Left lung (tissue), 4 donors: ENCODE measurements at regions not wholly inside any gene's neighbourhood (a gene's known extent, or its start where the extent isn't known, plus 50 kb on each side); places are given as distances from the start of the nearest gene placed in this dataset.
A peak's percentile ranks its signal among the peaks of the same experiment; 100 is the strongest.
"Not testable (repeated sequence)": the region's sequence is repeated elsewhere in the genome, so short reads cannot be mapped to it uniquely, and the experiment has no call there.

Source experiments
- ATAC-seq: fragments of 200-7000 bp; cut with Tn5 transposase; one replicate; pipeline ENCODE4 v1.9.1; 2020; ENCODE audit warnings: moderate library complexity
- DNase-seq, 4 donors: peaks; one replicate each; pipeline ENCODE4 v3.0.0-alpha.2; 2013 to 2020
- H3K27ac ChIP-seq, 2 donors: fragments of 200-600 bp; sonication (generic) in 1 of 2; one replicate each; pipeline versions ENCODE4 v1.5.0 to v1.8.0; 2020 to 2021
- H3K27me3 ChIP-seq, 2 donors: fragments of 200-600 bp; sonication (generic) in 1 of 2; one replicate each; pipeline versions ENCODE4 v1.5.0 to v1.8.0; 2020 to 2021
- H3K36me3 ChIP-seq, 2 donors: fragments of 200-600 bp; sonication (generic) in 1 of 2; one replicate each; pipeline versions ENCODE4 v1.5.0 to v1.8.0; 2020 to 2021
- H3K4me1 ChIP-seq, 2 donors: fragments of 200-600 bp; one replicate each; pipeline ENCODE4 v1.8.0; 2021
- H3K4me3 ChIP-seq, 2 donors: fragments of 200-600 bp; sonication (generic) in 1 of 2; one replicate each; pipeline versions ENCODE4 v1.5.0 to v1.8.0; 2020 to 2021; ENCODE audit warnings: mild to moderate bottlenecking in 1 of 2
- H3K9me3 ChIP-seq, 2 donors: fragments of 200-600 bp; sonication (generic) in 1 of 2; one replicate each; pipeline versions ENCODE4 v1.5.0 to v1.8.0; 2020 to 2021
- intact Hi-C, 2 donors: fragments of 100-400 bp; cut with DNase I; formaldehyde crosslinking; loops; one replicate each; pipeline versions ENCODE4 v1.11.2 to v1.14.2; 2022
- TF ChIP-seq, protein P1 (sequence below), 2 donors: fragments of 200-600 bp; sonication (generic) in 1 of 2; IDR thresholded peaks; one replicate each; pipeline versions ENCODE4 v1.5.0 to v1.8.0; 2021; ENCODE audit warnings: antibody characterized with exemption in 2 of 2
- donor health status: DM: no; HTN: yes; CAD: no.
- donor health status: DM: no; HTN: no; CAD: no.

DNA sequence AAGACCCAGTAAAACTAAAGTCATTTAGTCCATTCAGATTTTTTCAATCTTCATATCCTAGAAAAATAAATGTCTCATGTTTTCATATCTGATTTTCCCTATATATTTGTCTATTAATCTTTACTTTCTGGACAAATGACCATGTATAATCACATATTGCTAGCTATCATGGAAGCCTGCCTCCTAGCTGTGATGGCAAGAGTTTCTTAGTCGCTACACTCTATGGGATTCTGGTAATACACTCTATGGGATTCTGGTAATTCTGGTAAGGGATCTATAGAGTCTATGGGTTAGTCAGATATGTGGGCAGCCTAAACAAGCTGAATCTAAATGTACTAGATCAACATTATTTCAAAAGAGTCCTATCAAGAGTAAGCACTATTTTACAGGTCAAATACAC lies 198.7 kb upstream of the LHX8 start:
- H3K27ac ChIP-seq: no peak overlapping the region
- no peaks in the 10 kb centered on the region for H3K27me3 ChIP-seq
- TF ChIP-seq, protein P1, sequence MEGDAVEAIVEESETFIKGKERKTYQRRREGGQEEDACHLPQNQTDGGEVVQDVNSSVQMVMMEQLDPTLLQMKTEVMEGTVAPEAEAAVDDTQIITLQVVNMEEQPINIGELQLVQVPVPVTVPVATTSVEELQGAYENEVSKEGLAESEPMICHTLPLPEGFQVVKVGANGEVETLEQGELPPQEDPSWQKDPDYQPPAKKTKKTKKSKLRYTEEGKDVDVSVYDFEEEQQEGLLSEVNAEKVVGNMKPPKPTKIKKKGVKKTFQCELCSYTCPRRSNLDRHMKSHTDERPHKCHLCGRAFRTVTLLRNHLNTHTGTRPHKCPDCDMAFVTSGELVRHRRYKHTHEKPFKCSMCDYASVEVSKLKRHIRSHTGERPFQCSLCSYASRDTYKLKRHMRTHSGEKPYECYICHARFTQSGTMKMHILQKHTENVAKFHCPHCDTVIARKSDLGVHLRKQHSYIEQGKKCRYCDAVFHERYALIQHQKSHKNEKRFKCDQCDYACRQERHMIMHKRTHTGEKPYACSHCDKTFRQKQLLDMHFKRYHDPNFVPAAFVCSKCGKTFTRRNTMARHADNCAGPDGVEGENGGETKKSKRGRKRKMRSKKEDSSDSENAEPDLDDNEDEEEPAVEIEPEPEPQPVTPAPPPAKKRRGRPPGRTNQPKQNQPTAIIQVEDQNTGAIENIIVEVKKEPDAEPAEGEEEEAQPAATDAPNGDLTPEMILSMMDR (IDR thresholded peaks at IDR 0.05): no peak
- no peaks in the 10 kb centered on the region for H3K9me3 ChIP-seq
- H3K36me3 ChIP-seq: no peaks in the 10 kb centered on the region
- no peak overlapping the region for H3K4me3 ChIP-seq
- intact Hi-C loops: no loop called here
- no peak for ATAC-seq
- no peaks in the 10 kb centered on the region for H3K4me1 ChIP-seq
- DNase-seq: no peak

DNA sequence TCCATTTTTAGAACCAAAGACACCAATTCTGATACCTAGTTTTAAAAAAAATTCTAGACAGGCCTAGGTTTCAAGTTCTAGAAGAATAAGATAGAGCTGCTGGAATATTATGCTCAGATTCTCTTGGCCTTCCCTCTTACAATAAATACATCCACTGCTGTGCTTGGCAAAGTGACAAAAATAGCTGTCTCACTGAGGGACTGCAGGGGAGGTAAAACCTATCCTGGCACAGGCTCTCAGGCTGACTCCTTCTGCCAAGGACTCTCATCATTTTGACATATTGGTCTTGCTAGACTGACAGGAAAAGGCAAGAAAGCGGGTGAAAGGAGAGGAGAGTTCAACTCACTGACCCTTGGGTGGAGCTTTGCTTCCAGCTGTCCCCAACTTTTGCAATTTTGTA lies 197.0 kb upstream of the LHX8 start:
- Histone ChIP-seq H3K4me1 (no peaks in the 10 kb centered on the region), H3K36me3 (no peaks in the 10 kb centered on the region), H3K4me3 (no peak overlapping the region), H3K27me3 (no peaks in the 10 kb centered on the region), H3K27ac (no peak overlapping the region), H3K9me3 (no peaks in the 10 kb centered on the region)
- TF ChIP-seq, protein P1 (IDR thresholded peaks at IDR 0.05): no peak
- intact Hi-C loops: no loop called here
- DNase-seq (no peak), ATAC-seq (no peak)

DNA sequence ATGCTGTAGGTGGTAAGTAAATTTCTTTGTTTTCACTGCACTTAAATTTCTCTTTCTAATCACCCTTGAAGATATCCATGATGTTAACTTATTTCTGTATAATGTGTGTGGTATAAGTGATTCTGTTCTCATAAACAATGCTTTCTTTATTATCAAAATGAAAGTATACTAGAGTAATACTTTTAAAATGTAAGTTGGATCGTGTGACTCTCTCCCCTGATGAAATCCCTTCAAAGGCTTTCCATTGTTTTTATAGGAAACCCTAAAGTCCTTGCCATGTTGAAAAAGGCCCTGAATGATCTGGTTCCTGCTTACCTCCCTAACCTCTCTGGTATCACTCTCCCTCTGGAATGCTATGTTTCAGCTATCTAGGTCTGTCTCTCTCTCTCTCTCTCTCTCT lies 191.1 kb upstream of the LHX8 start:
- Histone ChIP-seq H3K4me1 (no peaks in the 10 kb centered on the region), H3K36me3 (no peaks in the 10 kb centered on the region), H3K27me3 (no peaks in the 10 kb centered on the region), H3K27ac (no peak overlapping the region), H3K9me3 (peaks cover 0 to 2% of the 10 kb centered on the region in 2 donors), H3K4me3 (no peak overlapping the region)
- TF ChIP-seq, protein P1 (IDR thresholded peaks at IDR 0.05): no peak
- ATAC-seq (no peak), DNase-seq (no peak)
- intact Hi-C loops: no loop called here

DNA sequence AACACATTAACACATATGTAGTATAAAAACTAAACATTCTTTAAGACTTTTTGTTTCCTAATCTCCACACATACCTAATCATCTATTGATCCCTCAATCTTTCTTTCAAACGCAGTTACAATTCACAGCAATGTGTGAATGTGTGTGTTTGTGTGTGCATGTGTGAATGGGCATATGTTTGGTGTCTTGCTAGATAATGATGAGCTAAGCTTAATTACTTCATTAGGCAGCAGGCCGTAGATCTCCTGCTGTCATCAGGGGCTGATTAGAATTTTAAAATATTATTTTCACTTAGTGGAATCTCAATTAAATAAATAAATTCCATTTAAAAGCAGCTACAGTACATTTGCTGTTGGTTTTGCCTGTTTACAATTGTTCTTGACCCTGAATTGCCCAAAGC lies 187.8 kb upstream of the LHX8 start:
- no peaks in the 10 kb centered on the region for H3K36me3 ChIP-seq
- TF ChIP-seq, protein P1 (IDR thresholded peaks at IDR 0.05): no peak
- DNase-seq (no peak), ATAC-seq (no peak)
- H3K27me3 ChIP-seq: no peaks in the 10 kb centered on the region
- H3K9me3 ChIP-seq: peaks cover 0 to 8% of the 10 kb centered on the region in 2 donors
- no peak overlapping the region for H3K27ac ChIP-seq
- H3K4me3 ChIP-seq: no peak overlapping the region
- intact Hi-C loops: no loop called here
- H3K4me1 ChIP-seq: no peaks in the 10 kb centered on the region

DNA sequence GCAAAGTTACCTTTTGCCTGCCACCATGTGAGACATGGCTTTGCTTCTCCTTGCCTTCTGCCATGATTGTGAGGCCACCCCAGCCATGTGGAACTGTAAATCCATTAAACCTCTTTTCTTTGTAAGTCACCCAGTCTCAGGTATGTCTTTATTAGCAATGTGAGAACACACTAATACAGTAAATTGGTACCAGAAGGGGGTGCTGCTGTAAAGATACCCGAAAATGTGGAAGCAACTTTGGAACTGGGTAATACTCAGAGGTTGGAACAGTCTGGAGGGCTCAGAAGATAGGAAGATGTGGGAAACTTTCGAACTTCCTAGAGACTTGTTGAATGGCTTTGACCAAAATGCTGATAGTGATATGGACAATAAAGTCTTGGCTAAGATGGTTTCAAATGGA lies 184.8 kb upstream of the LHX8 start:
- H3K36me3 ChIP-seq, H3K27me3 ChIP-seq, intact Hi-C loops, H3K4me1 ChIP-seq, H3K27ac ChIP-seq, DNase-seq, H3K9me3 ChIP-seq, ATAC-seq, H3K4me3 ChIP-seq: not testable (repeated sequence)

DNA sequence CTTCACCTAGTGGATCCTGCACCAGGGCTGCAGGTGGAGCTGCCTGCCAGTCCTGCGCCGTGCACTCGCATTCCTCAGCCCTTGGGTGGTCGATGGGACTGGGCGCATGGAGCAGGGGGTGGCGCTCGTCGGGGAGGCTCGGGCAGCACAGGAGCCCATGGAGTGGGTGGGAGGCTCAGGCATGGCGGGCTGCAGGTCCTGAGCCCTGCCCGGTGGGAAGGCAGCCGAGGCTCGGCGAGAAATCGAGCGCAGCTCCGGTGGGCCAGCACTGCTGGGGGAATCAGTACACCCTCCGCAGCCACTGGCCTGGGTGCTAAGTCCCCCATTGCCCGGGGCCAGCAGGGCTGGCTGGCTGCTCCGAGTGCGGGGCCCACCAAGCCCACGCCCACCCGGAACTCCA lies 182.2 kb upstream of the LHX8 start:
- ATAC-seq, intact Hi-C loops, H3K4me1 ChIP-seq, H3K27me3 ChIP-seq, H3K9me3 ChIP-seq, H3K4me3 ChIP-seq, H3K36me3 ChIP-seq, H3K27ac ChIP-seq: not testable (repeated sequence)
- DNase-seq: peak in 1 of 4 donors; percentile 57
